ENCODE measurements at regions not wholly inside any gene's neighbourhood (a gene's known extent, or its start where the extent isn't known, plus 50 kb on each side); places are given as distances from the start of the nearest gene placed in this dataset.

DNA sequence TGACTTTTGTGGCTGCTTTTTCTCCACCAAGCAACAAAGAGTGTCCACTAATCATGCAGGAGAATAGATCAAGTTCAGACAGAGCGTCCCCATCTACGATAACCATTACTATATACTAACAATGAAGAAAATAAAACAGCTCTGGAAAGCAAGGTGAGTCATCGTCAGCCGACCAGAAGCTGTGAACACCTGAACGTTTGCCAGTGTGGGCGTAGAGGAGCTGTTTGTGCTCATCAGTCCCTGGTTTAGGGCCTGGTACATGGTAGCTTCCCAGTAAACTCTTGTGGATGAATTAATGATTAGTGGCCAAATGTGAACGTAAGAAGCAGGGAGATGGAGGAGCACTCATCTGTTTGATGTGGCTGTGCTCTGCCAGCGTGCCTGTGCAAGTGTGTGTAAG lies 180.7 kb downstream of the EVX1 start:
- H2BK5ac ChIP-seq (ENCODE audit: low read depth, low read length, poor library complexity), result no peak overlapping the region
- peaks cover 2% of the 10 kb centered on the region for H3K9me3 ChIP-seq (ENCODE audit: insufficient read depth, low read depth, low read length)
- H3K27ac ChIP-seq (ENCODE audit: low read depth, low read length), result no peak overlapping the region
- H3K4me3 ChIP-seq (ENCODE audit: low read depth, low read length), result no peak overlapping the region
- no peaks in the 10 kb centered on the region for H3K4me1 ChIP-seq (ENCODE audit: control insufficient read depth in 1 of 2, insufficient read depth in 2 of 2, low read length in 2 of 2)
- no peaks in the 10 kb centered on the region for H3K27me3 ChIP-seq (ENCODE audit: insufficient read depth, low read length)
- H3K4ac ChIP-seq (ENCODE audit: low read depth, low read length), result no peak overlapping the region
- H2BK120ac ChIP-seq (ENCODE audit: insufficient read depth, low read length, poor library complexity), result no peak overlapping the region
- WGBS (ENCODE audit: extremely low coverage, insufficient coverage, insufficient read length), result no CpG with 5 or more reads among the region's 8 CpGs
- no peaks in the 10 kb centered on the region for H3K79me2 ChIP-seq (ENCODE audit: control insufficient read depth, insufficient read depth, low read length, poor library complexity)
- no peaks in the 10 kb centered on the region for H3K79me1 ChIP-seq (ENCODE audit: low read length)
- H3K4me2 ChIP-seq (ENCODE audit: low read length), result no peak overlapping the region
- no peak for DNase-seq
- H4K12ac ChIP-seq (ENCODE audit: low read depth, low read length), result no peak overlapping the region
- no peak overlapping the region for H3K18ac ChIP-seq (ENCODE audit: low read length)
- no peak overlapping the region for H3K9ac ChIP-seq (ENCODE audit: low read length)
- no peak overlapping the region for H3K14ac ChIP-seq (ENCODE audit: low read length)
- no peak overlapping the region for H4K91ac ChIP-seq (ENCODE audit: low read depth, low read length)
- H2AK5ac ChIP-seq (ENCODE audit: low read length), result no peak overlapping the region
- no peak overlapping the region for H2BK12ac ChIP-seq (ENCODE audit: low read length)
- no peak overlapping the region for H3K23ac ChIP-seq (ENCODE audit: low read length)
- no peak overlapping the region for H4K8ac ChIP-seq (ENCODE audit: low read depth, low read length)
- no peak overlapping the region for H2AFZ ChIP-seq (ENCODE audit: insufficient read depth, low read length, poor library complexity)
- H3K36me3 ChIP-seq (ENCODE audit: control insufficient read depth in 1 of 2, insufficient read depth in 2 of 2, low read length in 2 of 2), result no peaks in the 10 kb centered on the region

- H2AK5ac ChIP-seq (ENCODE audit: low read length), result no peak overlapping the region
- no peak overlapping the region for H3K18ac ChIP-seq (ENCODE audit: low read length)
- H3K27ac ChIP-seq (ENCODE audit: low read depth, low read length), result no peak overlapping the region
- no peak overlapping the region for H4K12ac ChIP-seq (ENCODE audit: low read depth, low read length)
- DNase-seq, result no peak
- no peaks in the 10 kb centered on the region for H3K27me3 ChIP-seq (ENCODE audit: insufficient read depth, low read length)
- H3K9me3 ChIP-seq (ENCODE audit: insufficient read depth, low read depth, low read length), result peaks cover 2% of the 10 kb centered on the region
- H3K9ac ChIP-seq (ENCODE audit: low read length), result no peak overlapping the region
- no peak overlapping the region for H3K4ac ChIP-seq (ENCODE audit: low read depth, low read length)
- H2BK120ac ChIP-seq (ENCODE audit: insufficient read depth, low read length, poor library complexity), result no peak overlapping the region
- no CpG with 5 or more reads among the region's 10 CpGs for WGBS (ENCODE audit: extremely low coverage, insufficient coverage, insufficient read length)
- no peak overlapping the region for H2BK5ac ChIP-seq (ENCODE audit: low read depth, low read length, poor library complexity)
- H4K8ac ChIP-seq (ENCODE audit: low read depth, low read length), result no peak overlapping the region
- no peak overlapping the region for H2AFZ ChIP-seq (ENCODE audit: insufficient read depth, low read length, poor library complexity)
- H3K14ac ChIP-seq (ENCODE audit: low read length), result no peak overlapping the region
- no peak overlapping the region for H3K4me2 ChIP-seq (ENCODE audit: low read length)
- no peak overlapping the region for H3K4me3 ChIP-seq (ENCODE audit: low read depth, low read length)
- H2BK12ac ChIP-seq (ENCODE audit: low read length), result no peak overlapping the region
- no peak overlapping the region for H3K23ac ChIP-seq (ENCODE audit: low read length)
- no peaks in the 10 kb centered on the region for H3K79me1 ChIP-seq (ENCODE audit: low read length)
- no peaks in the 10 kb centered on the region for H3K36me3 ChIP-seq (ENCODE audit: control insufficient read depth in 1 of 2, insufficient read depth in 2 of 2, low read length in 2 of 2)
- H3K4me1 ChIP-seq (ENCODE audit: control insufficient read depth in 1 of 2, insufficient read depth in 2 of 2, low read length in 2 of 2), result no peaks in the 10 kb centered on the region
- H4K91ac ChIP-seq (ENCODE audit: low read depth, low read length), result no peak overlapping the region
- no peaks in the 10 kb centered on the region for H3K79me2 ChIP-seq (ENCODE audit: control insufficient read depth, insufficient read depth, low read length, poor library complexity)
These were observed 181.2 kb downstream of the EVX1 start for GRCh38 chr7:27423821-27424220.

DNA sequence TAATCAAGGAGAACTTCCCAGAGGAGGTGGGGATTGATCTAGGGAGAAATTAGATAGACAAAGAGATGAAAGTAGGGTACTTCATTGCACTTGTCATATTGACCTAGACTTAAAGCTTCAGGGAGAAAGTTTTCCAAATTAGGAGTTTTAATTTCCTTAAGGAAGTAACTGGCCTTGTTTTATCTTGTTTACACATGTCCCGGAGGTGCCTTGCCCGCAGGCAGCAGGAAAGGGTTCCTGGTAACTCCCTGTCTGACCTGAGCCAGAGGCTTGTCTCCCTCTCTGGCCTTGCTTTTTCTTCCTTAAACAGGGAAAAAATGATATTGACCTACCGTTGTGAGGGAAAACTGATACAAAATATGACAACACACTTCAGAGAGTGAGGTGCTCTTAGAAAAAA lies 181.6 kb downstream of the EVX1 start:
- Histone ChIP-seq H3K27me3 (ENCODE audit: insufficient read depth, low read length) (no peaks in the 10 kb centered on the region), H4K12ac (ENCODE audit: low read depth, low read length) (no peak overlapping the region), H3K14ac (ENCODE audit: low read length) (no peak overlapping the region), H2BK12ac (ENCODE audit: low read length) (no peak overlapping the region), H3K79me2 (ENCODE audit: control insufficient read depth, insufficient read depth, low read length, poor library complexity) (no peaks in the 10 kb centered on the region), H3K79me1 (ENCODE audit: low read length) (no peaks in the 10 kb centered on the region), H2BK120ac (ENCODE audit: insufficient read depth, low read length, poor library complexity) (no peak overlapping the region), H3K4me1 (ENCODE audit: control insufficient read depth in 1 of 2, insufficient read depth in 2 of 2, low read length in 2 of 2) (no peaks in the 10 kb centered on the region), H3K4me2 (ENCODE audit: low read length) (no peak overlapping the region), H3K36me3 (ENCODE audit: control insufficient read depth in 1 of 2, insufficient read depth in 2 of 2, low read length in 2 of 2) (no peaks in the 10 kb centered on the region), H2AFZ (ENCODE audit: insufficient read depth, low read length, poor library complexity) (no peak overlapping the region), H3K9ac (ENCODE audit: low read length) (no peak overlapping the region), H3K9me3 (ENCODE audit: insufficient read depth, low read depth, low read length) (peaks cover 2% of the 10 kb centered on the region), H2AK5ac (ENCODE audit: low read length) (no peak overlapping the region), H3K23ac (ENCODE audit: low read length) (no peak overlapping the region), H4K8ac (ENCODE audit: low read depth, low read length) (no peak overlapping the region), H4K91ac (ENCODE audit: low read depth, low read length) (no peak overlapping the region), H3K4me3 (ENCODE audit: low read depth, low read length) (no peak overlapping the region), H3K18ac (ENCODE audit: low read length) (no peak overlapping the region), H3K27ac (ENCODE audit: low read depth, low read length) (no peak overlapping the region), H3K4ac (ENCODE audit: low read depth, low read length) (no peak overlapping the region), H2BK5ac (ENCODE audit: low read depth, low read length, poor library complexity) (no peak overlapping the region)
- no CpG with 5 or more reads among the region's 3 CpGs for WGBS (ENCODE audit: extremely low coverage, insufficient coverage, insufficient read length)
- DNase-seq, result no peak

- H4K12ac ChIP-seq (ENCODE audit: low read depth, low read length), result no peak overlapping the region
- no peak overlapping the region for H2AK5ac ChIP-seq (ENCODE audit: low read length)
- no peak overlapping the region for H3K4me3 ChIP-seq (ENCODE audit: low read depth, low read length)
- no peak overlapping the region for H2BK5ac ChIP-seq (ENCODE audit: low read depth, low read length, poor library complexity)
- no peak overlapping the region for H3K9ac ChIP-seq (ENCODE audit: low read length)
- no peak overlapping the region for H3K14ac ChIP-seq (ENCODE audit: low read length)
- H3K4ac ChIP-seq (ENCODE audit: low read depth, low read length), result no peak overlapping the region
- H3K27ac ChIP-seq (ENCODE audit: low read depth, low read length), result no peak overlapping the region
- H3K9me3 ChIP-seq (ENCODE audit: insufficient read depth, low read depth, low read length), result peaks cover 2% of the 10 kb centered on the region
- no peak overlapping the region for H2AFZ ChIP-seq (ENCODE audit: insufficient read depth, low read length, poor library complexity)
- H3K4me2 ChIP-seq (ENCODE audit: low read length), result no peak overlapping the region
- no peaks in the 10 kb centered on the region for H3K36me3 ChIP-seq (ENCODE audit: control insufficient read depth in 1 of 2, insufficient read depth in 2 of 2, low read length in 2 of 2)
- H3K27me3 ChIP-seq (ENCODE audit: insufficient read depth, low read length), result no peaks in the 10 kb centered on the region
- H3K79me1 ChIP-seq (ENCODE audit: low read length), result no peaks in the 10 kb centered on the region
- no peak overlapping the region for H4K91ac ChIP-seq (ENCODE audit: low read depth, low read length)
- no CpG with 5 or more reads among the region's 4 CpGs for WGBS (ENCODE audit: extremely low coverage, insufficient coverage, insufficient read length)
- no peaks in the 10 kb centered on the region for H3K79me2 ChIP-seq (ENCODE audit: control insufficient read depth, insufficient read depth, low read length, poor library complexity)
- no peak for DNase-seq
- H2BK120ac ChIP-seq (ENCODE audit: insufficient read depth, low read length, poor library complexity), result no peak overlapping the region
- no peak overlapping the region for H3K23ac ChIP-seq (ENCODE audit: low read length)
- no peaks in the 10 kb centered on the region for H3K4me1 ChIP-seq (ENCODE audit: control insufficient read depth in 1 of 2, insufficient read depth in 2 of 2, low read length in 2 of 2)
- no peak overlapping the region for H3K18ac ChIP-seq (ENCODE audit: low read length)
- H4K8ac ChIP-seq (ENCODE audit: low read depth, low read length), result no peak overlapping the region
- no peak overlapping the region for H2BK12ac ChIP-seq (ENCODE audit: low read length)
These were observed 182.1 kb downstream of the EVX1 start for GRCh38 chr7:27424749-27425148.

Measured in trophoblast cell (in vitro differentiated cells and primary cell).